K562 (cell line): ENCODE measurements at regions not wholly inside any gene's neighbourhood (a gene's known extent, or its start where the extent isn't known, plus 50 kb on each side); places are given as distances from the start of the nearest gene placed in this dataset.

Experiments
- ATF7 ChIP-seq: fragments of 450-650 bp; IDR thresholded peaks from 2 replicates; pipeline ENCODE4 v1.7.1; 2014; ENCODE audit warnings: mild to moderate bottlenecking, moderate library complexity
- HLTF ChIP-seq: fragments of 450-650 bp; IDR thresholded peaks from 2 replicates; pipeline ENCODE4 v1.6.1; 2016
- HMG20A ChIP-seq: fragments of 450-650 bp; formaldehyde crosslinking; conservative IDR thresholded peaks from 2 replicates; pipeline ENCODE4 v1.4.0; 2020; ENCODE audit warnings: mild to moderate bottlenecking, mixed read lengths
- MGA ChIP-seq: fragments of 450-650 bp; IDR thresholded peaks from 2 replicates; pipeline ENCODE4 v1.6.1; 2016; ENCODE audit warnings: mild to moderate bottlenecking, moderate library complexity
- NR3C1 ChIP-seq: sonication (generic); formaldehyde crosslinking; IDR thresholded peaks from 2 replicates; pipeline ENCODE4 v1.8.1; 2022; ENCODE audit warnings: missing genetic modification reagents
- PBX2 ChIP-seq, 2 experiments: IDR thresholded peaks in 1 of 2; conservative IDR thresholded peaks in 1 of 2; 2 replicates each; pipeline ENCODE4 v1.6.1; 2016; ENCODE audit warnings: low read depth in 2 of 2, mild to moderate bottlenecking in 1 of 2, missing compliant biosample characterization in 1 of 2, missing genetic modification characterization in 1 of 2, moderate library complexity in 1 of 2
- PHF8 ChIP-seq: fragments of 200-600 bp; sonication (generic); IDR thresholded peaks from 2 replicates; pipeline ENCODE4 v1.6.1; 2012; ENCODE audit warnings: mixed run types, mild to moderate bottlenecking, inconsistent platforms, low read length, moderate library complexity, borderline replicate concordance
- POLR3G ChIP-seq: IDR thresholded peaks from 2 replicates; pipeline ENCODE4 v1.6.1; 2011; ENCODE audit not compliant: insufficient read length, insufficient replicate concordance; ENCODE audit errors: extremely low read depth
- USF2 ChIP-seq: sonication (generic); formaldehyde crosslinking; IDR thresholded peaks from 2 replicates; pipeline ENCODE4 v1.5.0; 2020; ENCODE audit warnings: missing genetic modification reagents
- ZNF124 ChIP-seq: sonication (generic); formaldehyde crosslinking; IDR thresholded peaks from 2 replicates; pipeline ENCODE4 v1.8.1; 2022; ENCODE audit warnings: missing genetic modification reagents
- ZNF165 ChIP-seq: fragments of 250-450 bp; sonication (Bioruptor Pico); IDR thresholded peaks from 2 replicates; pipeline ENCODE4 v1.4.0; 2020; ENCODE audit warnings: borderline replicate concordance
- TF ChIP-seq, protein P1 (sequence below): fragments of 450-650 bp; IDR thresholded peaks from 2 replicates; pipeline ENCODE4 v1.6.1; 2016; ENCODE audit warnings: low read depth, mild to moderate bottlenecking, moderate library complexity

- TF ChIP-seq MGA = no peak
- no peak for TF ChIP-seq ATF7
- no peak for TF ChIP-seq ZNF165 (CRISPR knock-in tag)
- TF ChIP-seq PBX2 (CRISPR knock-in tag; IDR thresholded peaks at IDR 0.05; ENCODE audit: low read depth) = no peak
- TF ChIP-seq PBX2 (tag; conservative IDR thresholded peaks at IDR 0.05; ENCODE audit: low read depth) = no peak
- TF ChIP-seq ZNF124 = no peak
- TF ChIP-seq HLTF = no peak
- TF ChIP-seq, protein P1, sequence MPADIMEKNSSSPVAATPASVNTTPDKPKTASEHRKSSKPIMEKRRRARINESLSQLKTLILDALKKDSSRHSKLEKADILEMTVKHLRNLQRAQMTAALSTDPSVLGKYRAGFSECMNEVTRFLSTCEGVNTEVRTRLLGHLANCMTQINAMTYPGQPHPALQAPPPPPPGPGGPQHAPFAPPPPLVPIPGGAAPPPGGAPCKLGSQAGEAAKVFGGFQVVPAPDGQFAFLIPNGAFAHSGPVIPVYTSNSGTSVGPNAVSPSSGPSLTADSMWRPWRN = no peak
- no peak for TF ChIP-seq USF2
- no peak for TF ChIP-seq POLR3G
- TF ChIP-seq PHF8 = no peak
- no peak for TF ChIP-seq HMG20A (CRISPR knock-in tag)
- TF ChIP-seq NR3C1 (CRISPR knock-in tag) = no peak
These were observed 1172.3 kb downstream of the LRFN5 start (continued) for GRCh38 chr14:42778984-42779383.
